SK-N-SH (cell line): ENCODE measurements at regions not wholly inside any gene's neighbourhood (a gene's known extent, or its start where the extent isn't known, plus 50 kb on each side); places are given as distances from the start of the nearest gene placed in this dataset.

Experiments used
- CTCF ChIP-seq: fragments of 200-600 bp; sonication (generic); IDR thresholded peaks from 2 replicates; pipeline ENCODE4 v1.6.1; 2017; ENCODE audit warnings: antibody characterized with exemption, mild to moderate bottlenecking, moderate library complexity
- EZH2phosphoT487 ChIP-seq: fragments of 200-600 bp; sonication (generic); IDR thresholded peaks from 2 replicates; pipeline ENCODE4 v1.6.1; 2017; ENCODE audit warnings: low read depth, mixed run types, mild to moderate bottlenecking, antibody characterized with exemption, moderate library complexity, borderline replicate concordance
- GABPA ChIP-seq: IDR thresholded peaks from 2 replicates; pipeline ENCODE4 v1.4.0; 2012; ENCODE audit warnings: low read depth, mild to moderate bottlenecking
- MEF2A ChIP-seq: IDR thresholded peaks from 2 replicates; pipeline ENCODE4 v1.4.0; 2012; ENCODE audit warnings: low read depth, borderline replicate concordance
- MXI1 ChIP-seq: IDR thresholded peaks from 2 replicates; pipeline ENCODE4 v1.6.1; 2012; ENCODE audit warnings: mild to moderate bottlenecking, low read depth, low read length, improper control_type of control experiment
- RAD21 ChIP-seq: IDR thresholded peaks from 2 replicates; pipeline ENCODE4 v1.6.1; 2012; ENCODE audit warnings: mild to moderate bottlenecking, low read length
- TAF1 ChIP-seq: IDR thresholded peaks from 2 replicates; pipeline ENCODE4 v1.6.1; 2012; ENCODE audit warnings: low read depth, mild to moderate bottlenecking, low read length, moderate library complexity, borderline replicate concordance
- USF2 ChIP-seq: fragments of 150-350 bp; IDR thresholded peaks from 2 replicates; pipeline ENCODE4 v1.6.1; 2017; ENCODE audit warnings: antibody characterized with exemption, low read length, low read depth, borderline replicate concordance

- no peak for TF ChIP-seq CTCF
- TF ChIP-seq USF2, result no peak
- no peak for TF ChIP-seq EZH2phosphoT487
- TF ChIP-seq TAF1, result no peak
- no peak for TF ChIP-seq RAD21
- TF ChIP-seq GABPA, result no peak
- no peak for TF ChIP-seq MEF2A
- no peak for TF ChIP-seq MXI1
These were observed 137.7 kb upstream of the APCDD1 start for GRCh38 chr18:10316778-10317177.
